ENCODE measurements at regions not wholly inside any gene's neighbourhood (a gene's known extent, or its start where the extent isn't known, plus 50 kb on each side); places are given as distances from the start of the nearest gene placed in this dataset.

GRCh38 chr13:88345171-88345847 is 674.1 kb downstream of the SLITRK5 start:
- TF ChIP-seq CTCF (IDR thresholded peaks at IDR 0.05) (no peak), POLR2A (IDR thresholded peaks at IDR 0.05) (no peak)
